GM21529 (cell line): ENCODE measurements at regions not wholly inside any gene's neighbourhood (a gene's known extent, or its start where the extent isn't known, plus 50 kb on each side); places are given as distances from the start of the nearest gene placed in this dataset.

ENCODE experiments used
- ATAC-seq: cut with Tn5 transposase; IDR thresholded peaks from one replicate; pipeline ENCODE4 v1.9.1; 2021; ENCODE audit not compliant: unreplicated experiment

DNA sequence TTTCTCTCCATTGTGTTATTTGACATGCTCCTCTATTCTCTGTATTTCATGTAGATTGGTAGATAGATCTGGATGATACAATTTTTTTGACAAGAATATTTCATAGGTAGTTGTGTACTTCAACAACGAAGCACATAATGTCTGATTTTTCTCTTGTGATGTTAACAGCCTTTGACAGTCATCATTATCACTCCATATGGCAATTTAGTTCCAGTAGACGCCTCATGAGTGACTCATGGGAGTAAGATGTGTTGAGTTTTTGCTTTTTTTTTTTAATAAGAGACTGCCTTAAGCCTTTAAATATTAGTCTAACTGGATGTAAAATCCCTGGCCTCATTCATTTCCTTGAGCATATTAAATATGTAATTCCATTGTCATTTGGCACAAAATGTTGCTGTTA lies 123.5 kb upstream of the ZNF32 start:
- ATAC-seq = no peak

GRCh38 chr10:43771675-43772074 lies 123.0 kb upstream of the ZNF32 start:
- ATAC-seq = no peak

DNA sequence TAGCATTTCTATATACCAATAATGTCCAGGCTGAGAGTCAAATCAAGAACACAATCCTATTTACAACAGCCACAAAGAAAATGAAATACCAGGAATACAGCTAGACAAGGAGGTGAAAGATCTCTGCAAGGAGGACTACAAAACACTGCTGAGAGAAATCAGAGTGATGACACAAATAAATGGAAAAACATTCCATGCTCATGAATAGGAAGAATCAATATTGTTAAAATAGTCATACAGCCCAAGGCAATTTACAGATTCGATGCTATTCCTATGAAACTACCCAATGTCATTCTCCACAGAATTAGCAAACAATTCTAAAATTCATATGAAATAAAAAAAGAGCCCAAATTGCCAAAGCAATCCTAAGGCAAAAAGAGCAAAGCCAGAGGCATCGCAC lies 116.8 kb upstream of the ZNF32 start:
- ATAC-seq = no peak

- ATAC-seq = no peak
Observed at GRCh38 chr10:43763846-43764245, 115.2 kb upstream of the ZNF32 start.

DNA sequence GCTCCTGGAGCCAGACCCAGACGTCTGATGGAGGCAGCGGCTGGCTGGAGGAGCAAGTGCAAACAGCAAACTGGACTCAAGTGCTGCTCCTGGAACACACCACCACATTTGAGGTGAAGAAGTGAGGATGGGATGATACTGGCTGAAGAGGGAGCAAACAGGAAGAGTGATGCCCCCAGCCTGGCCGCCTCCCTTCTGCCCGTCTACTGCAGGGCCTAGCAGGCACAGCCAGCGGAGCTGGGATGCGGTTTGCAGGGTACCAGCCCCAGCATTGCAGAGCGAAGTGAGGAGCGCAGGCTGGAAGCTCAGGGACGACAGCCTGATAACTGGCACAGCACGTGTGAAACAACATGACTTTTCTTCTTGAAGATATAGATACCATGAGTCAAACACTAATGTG lies 111.8 kb upstream of the ZNF32 start:
- ATAC-seq = no peak

DNA sequence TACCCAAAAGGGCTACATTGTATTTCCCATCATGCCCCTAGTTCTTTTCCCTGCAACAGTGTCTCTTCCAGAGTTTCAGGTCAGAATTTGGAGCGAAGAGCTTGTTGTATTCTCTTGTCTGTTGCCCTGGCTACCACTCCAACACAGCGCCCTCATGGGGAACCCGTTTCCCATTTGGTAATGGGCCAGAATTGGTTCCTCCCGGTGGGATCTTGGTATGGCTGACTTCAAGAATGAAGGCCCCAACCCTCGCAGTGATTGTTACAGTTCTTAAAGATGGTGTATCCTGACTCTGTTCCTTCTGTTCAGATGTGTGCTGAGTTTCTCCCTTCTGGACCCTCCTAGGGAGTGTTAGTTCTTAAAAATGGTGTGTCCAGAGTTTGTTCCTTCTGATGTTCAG lies 110.5 kb upstream of the ZNF32 start:
- ATAC-seq = no peak

DNA sequence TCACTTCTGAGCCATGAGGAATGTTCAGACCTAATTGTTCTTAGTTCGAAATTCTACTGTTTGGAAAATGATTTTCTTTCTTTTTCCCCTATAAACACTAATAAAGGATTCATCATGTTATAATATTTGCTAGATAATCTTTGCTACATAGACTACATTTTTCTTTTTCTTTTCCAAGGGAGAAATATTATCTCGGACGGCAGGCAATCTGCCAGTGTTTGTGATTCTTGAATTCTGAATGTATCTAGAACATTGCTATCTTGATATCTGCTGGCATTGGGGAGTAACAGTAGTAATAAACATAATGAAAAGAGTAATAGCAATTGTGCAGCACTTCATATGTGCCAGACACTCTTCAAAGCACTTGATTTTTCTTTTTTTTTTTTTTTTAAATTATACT lies 107.7 kb upstream of the ZNF32 start:
- no peak for ATAC-seq

- ATAC-seq = no peak
Observed at GRCh38 chr10:43754569-43755260, 106.0 kb upstream of the ZNF32 start.

DNA sequence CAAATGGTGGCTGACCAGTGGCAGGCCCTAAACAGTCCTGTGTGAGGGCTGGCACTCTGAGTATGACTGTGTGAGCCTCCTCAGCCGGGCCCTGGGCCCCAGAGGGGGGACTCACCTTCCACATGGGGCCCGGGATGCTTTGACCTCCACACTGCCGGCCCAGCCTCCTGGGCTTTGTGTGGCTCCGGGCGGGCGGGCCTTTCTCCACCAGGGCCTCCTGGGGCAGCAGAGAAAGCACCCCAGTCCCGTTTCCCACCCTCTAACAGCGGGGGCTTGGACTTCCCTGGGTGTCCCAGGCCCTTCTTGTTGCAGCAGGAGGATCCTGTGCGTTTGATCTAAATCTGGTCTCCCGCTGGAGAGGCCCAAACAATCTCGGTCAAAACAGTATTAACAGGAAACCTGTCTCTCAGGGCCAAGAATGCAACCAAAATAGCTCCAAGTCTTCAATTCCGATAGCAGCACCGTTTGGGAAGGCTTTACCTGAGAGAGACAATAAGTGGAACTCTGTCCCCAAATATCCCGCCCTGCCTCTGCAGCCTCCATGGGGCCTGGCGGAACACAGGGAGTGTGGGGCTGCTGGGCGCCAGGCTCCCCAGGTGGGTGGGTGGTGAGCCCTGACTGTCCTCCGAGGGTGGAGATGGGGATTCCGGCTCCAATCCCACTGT lies 104.8 kb upstream of the ZNF32 start:
- no peak for ATAC-seq

- ATAC-seq = no peak
Observed at GRCh38 chr10:43752682-43753081, 104.0 kb upstream of the ZNF32 start.

GRCh38 chr10:43751646-43752045 lies 103.0 kb upstream of the ZNF32 start:
- ATAC-seq = no peak

DNA sequence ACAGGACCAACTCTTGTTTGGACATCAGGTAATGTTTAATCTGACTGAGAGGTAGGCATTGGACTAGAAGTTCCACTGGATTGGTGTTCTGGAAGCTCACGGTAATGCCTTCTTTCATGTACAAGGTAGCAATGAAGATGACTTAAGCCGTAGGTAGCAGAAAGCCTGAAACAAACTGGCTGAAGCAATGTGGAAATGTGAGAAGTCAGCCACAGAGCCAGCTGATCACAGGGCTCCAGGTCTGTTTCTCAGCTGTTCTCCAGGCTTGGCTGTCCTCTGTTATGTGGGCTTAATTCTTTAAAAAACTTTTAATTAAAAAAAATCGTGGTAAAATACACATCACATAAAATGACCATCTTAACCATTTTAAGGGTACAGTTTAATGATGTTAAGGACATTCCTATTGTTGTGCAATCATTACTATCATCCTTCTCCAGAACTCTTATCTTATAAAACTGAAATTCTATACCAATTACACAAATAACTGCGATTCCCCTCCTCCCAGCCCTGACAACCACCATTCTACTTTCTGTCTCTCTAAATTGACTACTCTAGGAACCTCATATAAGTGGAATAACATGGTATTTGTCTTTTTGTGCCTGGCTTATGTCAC lies 101.4 kb upstream of the ZNF32 start:
- ATAC-seq = no peak

DNA sequence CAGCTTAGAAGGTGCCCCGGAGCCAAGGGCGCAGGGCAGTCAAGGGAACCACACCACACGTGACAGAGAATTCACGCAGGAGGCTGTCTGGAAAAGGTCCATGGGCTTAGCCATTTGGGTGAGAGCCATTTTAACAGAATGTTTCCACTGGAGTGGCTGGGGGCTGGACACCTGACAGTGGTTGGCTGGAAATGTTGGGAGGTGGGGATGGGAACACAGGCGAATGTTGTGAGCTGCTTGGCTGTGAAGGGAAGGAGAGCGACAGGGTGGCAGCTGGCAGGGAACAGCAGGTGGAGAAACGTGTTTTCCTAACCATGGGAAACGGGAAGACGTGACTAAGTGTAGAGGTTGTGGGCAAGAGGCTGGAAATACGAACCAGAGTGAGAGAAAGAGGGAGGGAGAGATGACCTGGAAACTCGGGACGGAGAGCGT lies 100.5 kb upstream of the ZNF32 start:
- ATAC-seq = no peak

DNA sequence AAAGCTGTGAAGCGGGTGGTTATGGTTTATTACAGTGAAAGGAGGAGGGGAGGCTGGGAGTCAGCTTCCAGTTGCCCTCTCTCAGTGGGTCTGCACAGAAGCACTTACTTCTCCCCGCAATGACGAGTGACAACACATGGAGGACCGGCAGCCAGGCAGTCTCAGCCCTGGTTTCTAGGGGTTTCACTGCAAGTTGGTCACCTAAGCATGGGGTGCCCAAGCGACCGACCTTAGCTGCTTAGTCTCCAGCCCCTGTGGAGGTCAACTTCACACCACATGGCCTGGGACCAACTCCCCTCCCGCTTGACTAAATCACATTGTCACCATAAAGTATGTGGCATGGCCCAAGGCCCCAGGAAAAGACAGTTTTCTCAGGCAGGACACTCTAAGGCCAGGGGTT lies 99.9 kb upstream of the ZNF32 start:
- no peak for ATAC-seq

DNA sequence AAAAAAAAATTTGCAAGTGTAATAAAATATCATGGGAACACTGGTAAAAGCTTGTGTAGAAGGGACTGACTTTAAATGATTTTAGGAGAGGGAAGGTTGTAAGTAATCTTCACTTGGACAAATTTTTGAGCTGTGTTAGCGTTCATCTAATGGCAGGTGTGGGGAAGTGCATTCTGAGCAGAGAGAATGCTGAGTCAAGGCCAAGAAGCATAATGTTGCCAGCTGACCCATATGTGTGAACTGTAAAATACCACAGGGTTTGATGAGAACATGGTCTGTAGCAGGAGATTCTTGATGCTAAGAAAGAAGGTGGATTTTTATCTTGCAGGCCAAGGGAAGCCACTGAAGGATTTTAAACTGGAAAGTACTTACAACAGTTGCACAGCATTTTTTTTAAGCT lies 98.2 kb upstream of the ZNF32 start:
- ATAC-seq = no peak

GRCh38 chr10:43739161-43739560 lies 90.5 kb upstream of the ZNF32 start:
- ATAC-seq = no peak

GRCh38 chr10:43737003-43737402 lies 88.3 kb upstream of the ZNF32 start:
- no peak for ATAC-seq

DNA sequence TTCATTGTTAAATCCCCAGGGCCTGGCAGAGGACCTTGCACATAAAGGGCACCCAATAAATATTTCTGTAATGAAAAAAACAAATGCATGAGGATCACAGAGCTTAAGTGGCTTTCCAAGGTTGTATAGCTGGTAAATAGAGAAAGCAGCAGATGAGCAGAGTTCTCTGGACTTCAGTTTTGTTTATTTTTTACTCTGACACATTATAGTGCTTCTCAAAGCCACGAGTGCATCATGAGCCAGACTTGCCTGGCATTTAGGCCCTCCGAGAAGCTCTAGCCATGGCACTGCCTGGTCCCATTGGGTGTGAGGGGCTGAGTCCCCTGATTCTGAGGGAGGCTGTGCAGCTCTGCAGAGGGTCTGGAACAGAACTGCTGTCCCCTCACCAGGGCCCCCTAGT lies 87.2 kb upstream of the ZNF32 start:
- no peak for ATAC-seq

- no peak for ATAC-seq
Observed at GRCh38 chr10:43734716-43735115, 86.0 kb upstream of the ZNF32 start.

DNA sequence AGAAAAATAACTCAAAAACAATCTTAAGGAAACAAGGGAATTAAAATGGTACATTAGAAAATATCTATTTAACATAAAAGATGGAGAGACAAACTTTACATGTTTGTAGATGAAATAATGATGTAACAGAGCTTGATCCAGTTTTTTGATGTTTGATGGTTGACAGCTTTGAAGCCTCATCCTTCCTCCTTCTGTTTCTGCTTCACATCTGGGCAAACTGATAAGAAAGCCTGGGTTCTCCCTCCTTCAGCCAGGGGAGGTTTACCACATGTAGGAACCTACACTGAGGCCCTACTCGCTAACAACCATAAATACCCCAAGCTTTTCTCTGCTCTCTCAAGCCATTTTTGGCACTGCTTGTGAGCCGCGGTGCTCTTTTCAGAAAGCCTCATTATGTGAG lies 82.8 kb upstream of the ZNF32 start:
- ATAC-seq = no peak

DNA sequence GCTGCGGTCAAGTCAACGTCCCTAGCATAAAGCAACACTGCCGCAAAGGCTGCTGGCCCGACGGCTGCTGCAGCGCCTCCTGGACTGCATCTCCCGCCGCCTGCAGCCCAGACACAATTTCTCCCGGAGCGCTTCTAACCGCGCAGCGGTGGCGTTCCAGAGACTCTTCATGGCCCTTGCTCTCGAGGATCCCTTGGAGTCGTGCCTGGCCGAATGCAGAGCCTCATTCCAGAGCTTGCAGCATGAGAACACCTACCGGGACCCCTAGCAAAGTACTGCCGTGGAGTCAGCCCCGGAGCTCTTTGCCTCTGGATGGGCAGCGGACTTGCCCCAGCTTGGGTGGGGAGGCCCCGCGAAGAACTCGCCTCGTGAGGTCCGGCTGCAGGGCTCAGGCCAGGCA lies 79.7 kb upstream of the ZNF32 start:
- no peak for ATAC-seq

DNA sequence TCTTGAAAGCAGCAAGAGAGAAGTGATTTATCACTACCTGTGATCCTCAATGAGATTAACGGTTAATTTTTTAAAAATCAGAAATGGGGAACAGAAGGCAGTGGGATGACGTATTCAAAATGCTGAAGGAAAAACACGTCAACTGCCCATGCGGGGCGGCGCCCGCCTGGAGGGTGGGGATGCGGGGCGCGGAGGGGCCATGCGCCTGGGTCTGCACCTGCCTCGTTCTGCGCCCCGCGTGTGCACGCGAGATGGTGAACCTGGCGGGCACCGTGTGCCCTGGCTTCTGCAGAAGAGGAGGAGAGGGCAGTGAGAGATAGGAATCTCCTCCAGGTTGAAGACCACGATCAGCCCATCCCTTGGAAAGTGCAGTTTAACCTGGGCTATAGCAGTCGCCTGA lies 79.3 kb upstream of the ZNF32 start:
- no peak for ATAC-seq

DNA sequence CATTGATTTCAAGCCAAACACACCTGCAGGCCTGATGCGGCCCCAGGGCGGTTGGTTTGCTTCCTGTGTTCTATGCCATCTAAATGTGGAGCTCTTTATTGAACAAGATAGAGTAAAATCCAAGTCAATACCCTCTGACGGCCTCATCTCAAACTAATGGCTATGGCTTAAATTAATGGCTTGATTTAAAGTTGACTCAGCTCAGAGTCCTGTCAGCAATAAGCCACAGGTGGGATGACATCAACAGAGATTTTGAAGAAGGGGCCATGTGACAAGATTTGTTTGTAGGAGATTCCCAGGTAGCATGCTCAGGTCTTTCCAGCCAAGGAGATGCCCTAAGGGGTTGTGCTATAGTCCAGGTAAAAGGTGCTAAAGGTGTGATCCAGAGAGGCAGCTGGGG lies 66.7 kb upstream of the ZNF32 start:
- no peak for ATAC-seq
